NCI-H2081 treated with DMSO at 0.1 percent for 48 hours (cell line): ENCODE measurements at regions not wholly inside any gene's neighbourhood (a gene's known extent, or its start where the extent isn't known, plus 50 kb on each side); places are given as distances from the start of the nearest gene placed in this dataset.

Source experiments
- DNase-seq: peaks from one replicate; lab custom pipeline; 2025; lab: John Stamatoyannopoulos, UW

DNA sequence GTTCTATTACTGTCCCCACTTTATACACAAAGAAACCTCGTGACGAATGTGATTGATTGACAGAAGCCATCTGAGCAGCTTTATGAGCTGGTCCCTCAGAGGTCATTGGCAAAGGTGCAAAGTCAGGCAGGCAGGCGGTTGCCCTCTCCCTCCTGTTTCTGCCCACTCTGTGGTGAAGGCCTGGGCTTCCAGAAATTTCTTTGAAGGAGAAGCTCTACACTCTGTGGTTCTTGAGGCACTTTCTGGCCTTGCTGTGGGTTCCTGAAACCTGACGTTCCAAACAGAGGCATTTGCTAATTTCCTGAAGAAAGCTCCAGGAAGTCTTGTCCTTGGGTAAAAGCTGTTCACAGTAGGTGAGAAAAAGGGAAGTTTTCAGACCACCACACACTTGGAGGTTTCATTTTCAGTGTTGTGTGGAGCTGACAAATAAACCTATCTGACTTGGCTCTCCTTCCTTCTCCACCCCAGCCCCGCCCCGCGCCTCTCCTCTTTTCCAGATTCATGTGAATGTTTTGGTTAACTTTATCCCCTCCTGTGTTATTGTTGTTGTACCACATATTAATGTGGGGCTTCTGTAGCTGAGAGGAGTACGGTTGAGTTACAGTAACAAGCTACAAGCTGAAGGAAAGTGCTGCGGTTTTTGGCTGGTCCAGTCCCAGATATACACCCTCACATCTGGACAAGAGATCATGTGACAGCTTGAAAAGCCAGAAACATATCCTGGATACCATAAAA is 274.1 kb downstream of the CLIC5 start:
- no peak for DNase-seq

DNA sequence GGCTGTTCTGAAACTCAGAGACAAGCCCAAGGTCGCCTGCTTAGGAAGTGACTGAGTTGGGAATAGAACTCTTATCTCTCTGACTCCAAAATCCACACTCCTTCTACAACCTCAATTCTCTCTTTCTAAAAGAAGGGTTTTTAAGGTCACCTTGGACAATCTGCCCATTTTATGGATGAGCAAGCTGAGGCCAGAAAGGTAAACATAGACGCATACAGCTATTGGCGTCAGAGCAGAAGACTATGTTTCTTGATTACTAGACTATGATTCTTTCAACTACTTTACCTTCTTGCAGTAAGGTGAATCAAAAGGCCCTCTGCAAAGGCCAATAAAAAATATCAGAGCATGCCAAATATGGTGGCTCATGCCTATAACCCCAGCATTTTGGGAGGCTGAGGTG is 276.6 kb downstream of the CLIC5 start:
- DNase-seq = no peak

DNA sequence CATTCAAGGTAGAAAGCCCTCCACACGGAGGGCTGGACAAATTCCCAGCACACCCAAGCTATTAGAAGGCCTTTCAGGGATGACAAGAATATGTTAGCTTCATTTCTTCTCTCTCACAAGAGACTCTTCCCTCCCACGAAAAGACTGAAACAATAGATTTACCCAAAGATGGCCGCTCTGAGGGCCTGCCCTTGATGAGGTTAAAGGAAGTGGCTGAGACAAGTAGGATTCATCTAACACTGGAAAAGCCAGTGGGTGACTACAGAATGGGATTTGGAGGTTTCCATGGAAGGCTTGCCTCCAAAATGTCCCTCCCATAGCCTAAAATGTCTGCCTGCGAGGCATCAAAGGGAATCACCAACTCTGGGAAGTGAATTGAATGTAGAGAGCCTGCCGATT is 277.6 kb downstream of the CLIC5 start:
- DNase-seq = no peak

DNA sequence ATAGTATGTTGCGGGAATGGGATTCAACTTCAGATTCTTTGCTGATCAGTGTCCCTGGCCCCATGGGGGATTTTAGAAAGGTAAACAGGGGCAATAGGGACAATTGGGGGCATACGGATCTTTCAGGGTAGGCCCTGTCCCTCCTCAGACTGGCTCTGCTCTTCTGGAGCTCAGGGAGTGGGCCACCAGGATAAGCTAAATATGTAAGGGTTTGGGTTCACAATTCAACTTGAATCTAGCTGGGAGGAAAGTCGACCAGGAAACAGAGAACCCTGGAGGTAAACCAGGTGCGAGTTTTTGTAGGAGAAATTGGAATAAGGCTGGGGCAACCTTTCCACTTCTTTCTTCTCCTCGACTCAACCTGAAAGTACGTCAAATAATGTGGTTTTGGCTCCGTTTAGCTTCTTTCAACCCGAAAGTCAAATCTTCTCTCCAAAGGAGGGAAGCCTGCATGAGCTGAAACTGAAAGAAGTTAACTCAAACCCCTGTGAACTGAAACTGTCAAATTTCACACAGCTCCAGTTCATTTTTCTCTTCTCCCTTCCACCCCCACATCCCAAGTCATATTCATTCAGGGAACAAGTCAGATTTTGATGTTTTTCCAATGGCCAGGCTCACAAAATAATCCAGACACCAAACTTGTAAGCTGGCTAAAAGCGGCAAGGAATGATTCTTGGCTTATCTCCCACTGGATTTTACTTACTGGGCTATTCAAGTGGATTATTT is 278.2 kb downstream of the CLIC5 start:
- no peak for DNase-seq

DNA sequence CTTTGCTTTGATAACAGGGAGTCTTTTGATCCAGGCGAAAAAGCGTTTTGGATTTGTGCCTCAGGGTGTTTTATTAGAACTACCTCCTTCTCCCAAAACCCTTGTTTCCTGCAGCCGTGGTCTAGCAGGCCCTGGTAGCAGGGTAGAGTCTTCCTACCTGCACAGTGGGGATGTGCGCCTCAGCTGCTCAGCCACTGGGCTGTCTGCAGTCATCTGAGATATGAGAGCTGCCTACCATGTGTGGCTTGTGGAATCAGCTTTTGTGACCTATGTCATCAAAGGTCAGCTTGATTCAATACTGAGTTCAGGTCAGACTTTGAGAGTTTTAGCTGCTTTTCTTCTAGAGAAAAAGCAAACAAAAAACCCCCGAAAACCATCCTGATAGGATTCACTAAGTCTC is 279.5 kb downstream of the CLIC5 start:
- no peak for DNase-seq

DNA sequence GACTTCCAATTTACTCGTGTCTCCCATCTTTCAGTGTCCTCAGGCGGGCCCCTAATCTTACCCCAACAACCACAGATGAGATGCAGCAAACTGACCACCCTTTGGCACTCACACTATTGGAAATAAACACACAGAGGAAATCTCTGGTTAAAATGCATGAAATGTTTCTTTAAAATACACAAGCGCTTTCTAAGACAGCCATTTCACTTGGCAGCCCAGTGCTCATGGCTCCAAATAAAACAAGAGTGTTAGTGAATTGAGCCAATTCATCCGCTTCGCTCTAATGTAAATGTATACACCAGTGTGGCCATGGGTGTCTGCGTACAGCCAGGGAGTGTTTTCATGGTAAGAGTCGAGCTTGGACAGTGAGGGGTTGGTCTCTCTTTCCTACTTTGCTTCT is 282.9 kb downstream of the CLIC5 start:
- DNase-seq = no peak

DNA sequence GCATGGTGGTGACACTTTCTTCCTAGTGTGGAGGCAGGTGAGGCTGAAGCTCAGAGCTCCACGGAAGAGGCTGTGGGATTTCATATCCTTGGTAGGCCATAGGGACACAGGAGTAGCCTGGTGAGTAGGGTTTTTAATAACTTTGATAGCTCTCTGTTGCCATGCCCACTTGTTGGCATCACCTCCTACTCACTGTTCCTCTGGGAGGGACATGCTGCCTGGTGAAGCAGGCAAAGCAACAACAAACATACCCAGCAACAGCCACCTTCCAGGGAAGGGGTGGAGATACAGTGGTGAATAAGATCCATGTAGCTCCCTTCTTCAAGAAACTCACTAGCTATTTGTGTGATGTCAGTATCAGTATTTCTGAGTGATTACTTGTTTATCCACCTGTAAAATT is 285.4 kb downstream of the CLIC5 start:
- DNase-seq = no peak

DNA sequence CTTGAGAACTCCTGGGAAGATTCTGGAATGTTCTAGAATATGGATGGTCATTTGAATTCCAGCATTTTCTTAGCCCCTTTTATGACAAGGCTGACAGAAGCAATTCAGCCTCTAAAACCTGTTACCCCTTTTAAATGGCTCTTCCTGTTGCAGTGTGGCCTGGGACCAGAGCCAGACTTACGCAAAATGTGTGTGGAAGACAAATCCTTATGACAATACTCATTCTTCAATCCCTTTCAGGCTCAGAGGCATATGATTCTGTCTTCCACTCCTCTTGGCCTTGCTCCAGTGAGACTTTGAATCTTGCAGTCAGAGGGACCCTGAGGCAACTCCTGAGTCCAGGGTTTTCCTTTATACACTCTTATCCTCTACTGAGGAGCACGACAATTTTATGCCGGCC is 287.0 kb downstream of the CLIC5 start:
- DNase-seq = no peak

DNA sequence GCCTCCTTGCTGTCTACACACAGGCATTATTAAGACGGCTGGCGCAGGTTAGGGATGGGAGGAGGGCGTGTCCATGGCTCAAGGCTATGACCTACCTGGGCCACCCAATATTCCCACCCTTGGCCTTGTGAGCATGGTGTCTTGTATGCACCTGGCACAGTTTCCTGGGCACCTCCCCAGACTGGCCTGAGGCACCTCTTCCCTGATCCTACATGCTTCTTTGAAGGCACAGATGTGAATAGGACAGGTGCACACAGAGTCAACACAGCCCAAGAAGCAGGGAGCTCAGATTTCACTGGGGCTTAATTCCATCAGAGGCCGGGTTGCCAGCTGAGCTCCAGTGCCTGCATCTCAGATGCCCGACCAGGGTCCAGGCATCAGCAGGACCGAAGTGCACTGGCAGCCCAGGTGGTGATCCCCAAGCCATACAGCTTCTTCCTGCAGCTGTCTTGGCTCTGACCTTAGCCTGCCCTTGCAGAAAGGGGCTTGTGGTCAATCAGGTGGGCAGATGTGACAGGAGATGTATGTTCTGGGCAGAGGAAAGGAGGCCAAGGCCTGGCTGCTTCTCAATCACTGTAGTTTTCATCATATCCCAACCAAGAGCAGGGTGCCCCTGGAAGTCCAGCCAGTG is 287.7 kb downstream of the CLIC5 start:
- DNase-seq = no peak

DNA sequence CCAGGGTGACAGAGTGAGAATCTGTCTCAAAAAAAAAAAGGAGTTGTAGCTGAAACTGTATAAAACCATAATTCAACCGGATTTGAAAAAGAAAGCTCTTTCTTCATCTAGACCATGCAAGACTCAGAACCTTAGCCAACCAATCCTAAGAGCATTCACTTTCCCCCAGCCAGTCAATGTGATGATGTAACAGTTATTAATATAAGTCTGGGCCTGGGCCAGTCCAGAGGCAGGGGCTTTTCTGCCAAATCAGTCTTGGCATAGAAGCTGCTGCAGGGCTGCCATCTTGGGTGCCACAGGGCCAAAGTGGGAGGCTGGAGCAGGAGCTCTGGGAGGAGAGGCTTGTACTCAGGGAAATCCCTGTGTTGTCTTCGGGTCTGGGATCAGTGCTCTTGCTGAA is 288.4 kb downstream of the CLIC5 start:
- no peak for DNase-seq

DNA sequence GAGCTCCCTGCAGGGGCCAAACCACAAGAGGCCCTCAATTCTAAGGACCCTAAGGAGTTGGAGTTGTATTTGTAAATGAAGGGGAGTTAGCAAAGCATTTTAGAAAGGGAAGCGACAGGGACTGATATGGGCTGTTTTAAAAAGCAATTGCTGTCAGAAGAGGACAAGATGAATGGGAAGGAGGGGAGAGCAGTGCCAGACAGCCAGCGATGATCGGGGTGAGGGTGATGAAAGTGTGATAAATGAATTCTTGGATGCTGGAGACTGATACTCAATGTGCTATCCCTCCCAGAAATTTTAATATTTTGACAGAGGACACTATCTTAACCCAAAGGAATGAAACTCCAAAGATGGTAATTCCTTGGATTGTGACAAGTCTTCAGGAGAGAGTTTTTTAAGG is 289.2 kb downstream of the CLIC5 start:
- no peak for DNase-seq

DNA sequence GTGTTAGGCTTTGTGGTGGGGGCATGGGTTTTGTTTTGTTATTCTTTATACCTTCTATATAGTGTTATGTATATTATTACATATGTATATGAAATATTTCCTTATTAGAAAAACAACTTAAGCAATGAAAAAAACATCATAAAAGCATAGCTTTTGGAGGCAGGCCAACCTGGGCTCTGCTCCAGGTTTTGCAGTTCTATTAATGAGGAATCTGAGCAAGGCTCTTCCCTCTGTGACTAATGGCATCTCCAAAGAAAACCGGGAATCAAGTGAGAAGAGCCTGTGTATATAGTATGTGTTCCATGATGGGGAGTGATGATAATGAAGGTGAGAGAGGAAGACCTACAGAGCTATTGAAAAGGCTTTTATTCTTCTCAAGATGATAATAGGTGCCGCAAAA is 291.1 kb downstream of the CLIC5 start:
- no peak for DNase-seq

DNA sequence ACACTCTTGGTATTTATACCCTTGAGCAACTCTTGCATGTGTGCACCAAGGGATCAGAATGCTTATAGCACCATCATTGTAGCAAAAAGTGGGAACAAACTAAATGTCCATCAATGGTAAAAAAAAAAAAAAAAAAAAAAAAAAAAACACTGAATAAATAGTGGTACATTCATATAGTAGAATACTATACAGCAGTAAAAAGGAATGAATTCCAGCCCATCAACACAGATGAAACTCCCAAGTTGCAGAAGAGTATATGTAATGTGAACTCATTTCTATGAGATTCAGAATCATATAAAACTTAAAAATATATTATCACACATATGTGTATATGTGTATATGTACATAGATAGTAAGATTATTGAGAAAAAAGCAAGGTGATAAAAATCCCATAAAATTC is 291.6 kb downstream of the CLIC5 start:
- no peak for DNase-seq

DNA sequence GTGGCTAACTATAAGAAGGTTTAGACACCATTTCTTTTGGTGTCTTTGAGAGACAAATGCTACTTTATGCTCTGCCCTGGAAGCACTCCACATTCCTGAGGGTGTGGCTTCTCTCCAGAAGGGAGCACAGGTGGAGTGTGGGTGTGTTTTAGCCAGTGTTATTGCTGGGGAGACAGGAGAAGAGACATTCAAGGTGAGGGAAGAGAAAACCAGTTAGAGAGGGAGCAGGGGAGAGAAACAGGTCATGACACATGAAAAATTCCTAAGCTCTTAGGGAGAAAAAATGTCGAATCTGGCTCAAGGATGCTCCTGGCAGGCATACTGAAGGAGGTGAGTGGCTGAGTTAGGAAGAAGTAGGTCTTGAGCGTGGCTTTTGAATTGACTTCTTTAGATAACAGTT is 292.8 kb downstream of the CLIC5 start:
- DNase-seq = no peak

DNA sequence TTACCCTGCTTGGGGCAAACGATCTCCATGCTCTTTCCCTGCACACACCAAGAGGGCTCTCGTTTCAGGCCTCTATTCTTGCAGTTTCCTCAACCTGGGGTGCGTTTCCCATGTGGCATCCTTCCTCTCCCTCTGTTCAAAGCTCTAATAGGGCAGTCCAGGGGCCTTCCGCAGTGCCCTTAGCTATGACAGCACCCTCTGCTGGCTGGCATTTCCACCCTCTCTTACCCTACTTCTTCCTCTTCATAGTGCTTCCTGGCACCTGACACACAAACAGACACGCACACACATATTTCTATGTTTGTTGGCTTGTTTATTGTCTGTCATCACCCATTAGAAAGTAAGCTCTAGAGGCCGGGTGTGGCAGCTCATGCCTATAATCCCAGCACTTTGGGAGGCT is 294.0 kb downstream of the CLIC5 start:
- no peak for DNase-seq

DNA sequence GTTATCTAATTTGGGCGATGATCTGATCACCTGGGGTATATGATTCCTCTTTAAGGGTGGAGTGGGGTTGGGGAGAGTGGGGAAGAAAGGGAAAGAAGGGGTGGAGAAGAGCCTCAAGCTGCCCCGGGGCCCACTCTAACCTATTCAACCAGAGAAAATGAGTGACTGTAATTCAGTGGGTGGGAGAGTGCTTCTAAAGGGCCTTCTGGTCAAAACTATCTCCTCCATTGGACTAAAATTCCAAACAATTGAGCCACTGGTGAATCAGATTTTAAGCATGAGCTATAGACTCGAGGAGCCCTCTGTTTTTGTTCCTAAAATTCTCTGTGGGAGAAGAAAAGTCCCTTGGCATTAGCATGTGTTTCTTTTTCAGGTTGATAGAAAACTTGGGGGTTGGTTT is 296.8 kb downstream of the CLIC5 start:
- DNase-seq = no peak

DNA sequence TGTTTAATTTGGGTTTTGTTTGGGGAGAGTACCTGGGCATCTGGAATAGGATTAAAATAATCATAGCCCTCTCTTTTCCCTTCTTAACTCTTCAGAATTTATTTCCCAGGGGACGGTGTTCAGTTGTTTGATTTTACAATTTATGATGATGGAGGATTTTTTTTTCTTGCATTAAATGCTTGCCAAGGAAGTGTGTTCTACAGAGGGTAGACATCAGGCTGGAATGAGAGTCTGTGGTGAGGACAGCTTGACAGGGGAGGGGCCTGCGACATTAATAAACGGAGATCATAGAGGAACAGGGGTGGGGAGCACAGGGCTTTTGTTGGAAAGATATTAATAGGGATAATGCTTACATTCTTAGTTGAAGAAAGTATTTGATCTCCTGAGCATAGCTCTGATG is 297.5 kb downstream of the CLIC5 start:
- DNase-seq = no peak

DNA sequence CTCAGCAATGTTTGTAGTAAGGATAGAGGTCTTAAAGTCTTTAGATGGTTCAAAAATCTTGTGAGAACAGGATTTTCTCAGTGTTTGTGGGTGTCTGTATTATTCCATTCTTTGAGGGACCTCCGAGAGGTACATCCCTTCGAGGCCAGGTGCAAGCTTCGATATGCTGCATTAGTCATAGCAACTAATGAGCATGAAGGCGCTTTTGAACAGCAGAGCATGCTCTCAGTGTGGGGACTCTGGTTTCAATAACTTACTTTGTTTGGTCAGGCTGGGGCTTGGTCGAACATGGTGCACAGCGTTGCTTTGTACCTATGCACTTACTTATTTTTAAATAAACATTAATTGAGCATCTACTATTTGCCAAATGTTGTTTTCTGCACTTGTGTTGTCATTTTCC is 297.9 kb downstream of the CLIC5 start:
- DNase-seq = no peak

DNA sequence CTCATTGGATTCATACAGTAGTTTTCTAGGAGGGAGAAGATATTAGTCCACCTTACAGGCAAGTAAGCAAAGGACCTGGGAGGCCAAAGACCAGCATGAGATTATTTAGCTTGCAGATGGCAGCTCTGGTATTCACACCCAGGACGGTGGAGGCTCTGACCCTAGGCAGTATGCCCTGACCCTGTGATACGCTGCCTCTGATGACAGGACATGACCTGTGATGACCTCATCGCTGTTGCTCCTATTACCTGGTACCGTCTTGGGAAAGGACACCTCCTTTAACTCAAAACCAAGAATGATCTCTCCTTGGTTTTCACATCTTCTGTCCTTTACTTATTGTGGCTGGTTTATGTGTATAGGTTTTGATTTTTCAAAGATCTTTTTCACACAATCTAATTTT is 298.6 kb downstream of the CLIC5 start:
- DNase-seq = no peak

DNA sequence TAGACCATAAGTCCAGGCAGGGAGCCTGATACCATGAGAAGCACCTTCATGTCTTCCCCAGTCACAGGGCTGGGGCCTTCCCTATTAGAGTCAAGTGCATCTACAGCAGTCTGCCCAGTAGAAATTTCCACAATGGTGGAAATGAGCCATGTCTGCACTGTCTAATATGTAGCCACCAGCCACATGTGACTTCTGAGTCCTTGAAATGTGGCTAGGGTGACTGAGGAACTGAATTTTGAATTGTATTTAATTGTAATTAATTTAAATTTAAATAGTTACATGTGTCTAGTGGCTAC is 300.2 kb downstream of the CLIC5 start:
- no peak for DNase-seq

DNA sequence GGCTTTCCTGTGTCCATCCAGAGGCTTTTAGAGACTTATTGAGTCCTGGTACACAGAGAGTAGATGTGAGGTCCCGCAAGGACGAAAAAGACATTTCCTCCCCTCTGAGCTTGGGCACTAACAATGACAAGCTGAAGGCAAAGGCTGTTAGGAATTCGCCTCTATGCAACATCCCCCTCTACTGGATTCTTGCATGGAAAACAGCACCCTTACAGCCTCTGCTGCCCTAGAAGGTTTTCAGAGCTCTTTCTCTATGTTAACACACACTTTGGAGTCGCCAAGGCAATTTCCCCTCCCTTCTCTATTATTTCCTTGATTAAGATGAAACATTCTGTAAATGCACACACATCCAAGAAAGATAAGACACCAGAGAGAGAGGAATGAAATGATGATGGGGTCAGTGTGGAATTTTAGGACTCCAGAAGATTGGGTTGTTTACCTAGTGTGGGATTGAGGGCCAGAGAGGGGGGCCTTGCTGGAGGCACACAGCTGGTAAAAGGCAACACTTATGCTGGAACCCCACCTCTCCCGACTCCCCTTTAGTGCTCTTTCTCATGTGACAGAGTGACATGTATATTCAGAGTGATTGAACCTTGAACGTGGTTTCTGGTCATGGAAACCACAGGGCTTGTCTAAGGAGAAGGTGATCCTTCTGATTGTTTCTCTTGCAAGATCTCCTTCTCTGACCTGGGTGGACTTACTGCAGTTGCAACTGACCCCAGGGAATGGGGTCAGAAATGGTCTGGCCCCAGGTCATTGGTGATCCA is 300.7 kb downstream of the CLIC5 start:
- DNase-seq = peak; percentile 16

DNA sequence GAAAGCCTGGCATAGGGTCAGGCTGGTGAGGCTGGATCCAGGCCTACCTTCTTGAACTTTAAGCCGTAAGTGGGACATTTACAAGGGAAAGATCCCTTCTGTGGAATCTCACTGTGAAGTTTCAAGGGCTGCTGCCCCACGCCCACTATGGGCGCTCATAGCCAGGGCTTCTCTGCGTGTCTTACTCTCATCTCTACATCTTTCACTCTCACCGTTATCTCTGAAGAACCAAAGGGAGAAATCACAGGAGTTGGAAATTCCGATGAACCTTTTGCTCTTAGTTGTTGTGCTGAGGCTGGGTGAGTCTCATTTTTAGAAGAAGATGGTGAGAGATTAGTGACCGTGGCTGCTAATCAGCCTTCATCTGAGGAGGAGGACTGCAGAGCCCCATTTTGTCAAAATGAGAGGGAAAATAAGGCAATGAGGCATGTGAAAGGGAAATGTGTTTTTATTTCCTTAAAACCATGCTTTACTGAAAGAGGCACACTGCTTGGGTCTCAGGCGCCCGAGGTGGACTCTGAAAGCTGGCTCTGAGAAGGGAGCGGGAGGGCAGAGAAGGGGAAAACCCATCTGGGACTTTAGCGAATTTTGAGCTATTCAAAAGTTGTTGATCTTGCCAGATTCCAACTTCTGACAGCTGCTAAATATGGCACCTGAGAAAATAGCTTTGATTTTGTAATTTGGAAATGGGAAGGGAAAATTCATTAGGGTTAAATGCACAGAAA is 301.5 kb downstream of the CLIC5 start:
- no peak for DNase-seq
